Fibroblast of skin of back (primary cell): ENCODE measurements at regions not wholly inside any gene's neighbourhood (a gene's known extent, or its start where the extent isn't known, plus 50 kb on each side); places are given as distances from the start of the nearest gene placed in this dataset.

Experiments used
- DNase-seq: peaks from one replicate; pipeline ENCODE4 v3.0.0-alpha.2; 2013

DNA sequence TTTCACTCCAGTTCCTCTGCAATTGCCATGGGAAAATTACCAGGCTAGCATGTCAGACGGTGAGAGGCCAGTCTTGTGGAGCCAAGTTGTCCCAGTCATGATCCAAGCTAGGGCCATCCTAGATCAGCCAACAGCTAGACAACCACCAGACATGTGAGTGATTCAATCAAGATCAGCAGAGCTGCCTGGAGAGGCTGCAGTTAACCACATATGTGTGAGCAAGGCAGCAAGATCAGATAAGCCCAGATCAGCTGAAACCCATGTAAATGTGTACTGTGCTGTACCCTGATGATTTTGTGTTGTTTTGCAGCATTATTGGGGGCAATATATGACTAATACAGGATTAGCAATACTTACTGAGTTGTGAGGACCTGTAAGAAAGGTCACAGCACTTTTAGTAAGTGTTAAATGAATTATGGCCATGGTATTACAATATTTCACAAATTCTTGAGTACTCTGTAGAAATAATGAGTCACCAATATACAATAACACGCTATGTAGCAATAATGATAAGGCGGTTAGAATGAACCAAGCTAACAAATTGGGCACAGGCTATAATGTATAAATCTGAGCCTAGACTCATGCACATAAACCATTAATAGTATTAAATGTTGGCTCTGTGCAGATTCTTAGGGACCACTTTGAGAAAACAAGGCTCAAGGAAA is 91.4 kb downstream of the SUDS3 start:
- no peak for DNase-seq

DNA sequence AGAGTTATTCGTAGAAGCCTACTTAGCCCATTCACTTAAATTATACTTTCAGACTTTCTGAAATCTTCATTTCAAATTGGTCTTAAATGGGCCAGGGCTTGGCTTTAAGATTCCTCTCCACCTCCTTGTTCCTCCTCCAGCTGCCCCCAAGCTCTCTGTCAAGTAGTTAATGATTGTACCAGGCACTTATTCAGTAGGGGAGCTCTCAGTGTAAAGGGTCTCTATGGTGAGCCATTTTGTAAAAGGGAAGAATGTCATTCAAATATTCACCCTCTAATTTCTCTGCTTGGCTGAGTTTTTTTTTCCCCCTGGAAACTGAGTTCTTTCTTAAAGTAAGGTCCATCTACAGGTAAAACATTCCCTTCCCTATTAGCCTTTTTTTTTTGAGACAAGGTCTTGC is 96.6 kb downstream of the SUDS3 start:
- no peak for DNase-seq

DNA sequence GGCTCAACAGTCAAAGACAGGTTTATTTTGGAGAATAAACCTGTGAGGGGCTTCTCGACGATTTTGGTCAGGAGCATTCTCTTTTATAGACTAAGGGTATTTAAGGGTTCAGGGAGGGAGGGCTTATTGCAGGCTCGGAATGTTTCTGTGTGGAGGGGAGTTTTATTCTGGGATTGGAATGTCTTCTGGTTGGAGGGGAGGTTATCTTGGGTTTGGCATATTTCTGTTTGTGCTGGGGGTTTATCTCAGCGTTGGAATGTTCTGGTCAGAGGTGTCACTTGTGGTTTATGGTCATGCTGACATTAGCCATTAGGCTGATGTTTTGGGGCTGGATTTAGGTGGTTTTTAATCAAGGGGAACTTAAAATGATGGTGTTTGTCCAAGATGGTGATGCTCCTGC is 103.9 kb downstream of the SUDS3 start:
- DNase-seq, result no peak

DNA sequence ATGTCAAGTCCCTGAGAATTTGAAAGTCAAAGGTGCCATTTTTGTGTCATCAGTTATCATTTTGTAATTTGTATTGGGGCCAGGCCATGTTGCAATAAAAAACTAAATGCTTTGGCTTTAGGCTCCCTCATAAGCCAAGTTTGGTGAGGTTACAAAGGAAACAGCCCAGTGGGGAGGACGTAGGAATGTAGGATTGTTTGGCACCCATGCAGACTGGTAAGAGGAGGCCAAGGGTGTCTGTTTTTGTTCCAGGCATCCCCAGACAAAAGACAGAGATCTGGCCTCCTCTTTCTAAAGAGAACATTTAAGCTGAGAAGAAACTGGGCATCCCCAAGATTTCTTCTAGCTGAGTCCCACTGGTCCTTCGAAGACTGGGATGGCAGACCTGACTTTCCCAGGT is 111.7 kb downstream of the SUDS3 start:
- DNase-seq, result no peak

DNA sequence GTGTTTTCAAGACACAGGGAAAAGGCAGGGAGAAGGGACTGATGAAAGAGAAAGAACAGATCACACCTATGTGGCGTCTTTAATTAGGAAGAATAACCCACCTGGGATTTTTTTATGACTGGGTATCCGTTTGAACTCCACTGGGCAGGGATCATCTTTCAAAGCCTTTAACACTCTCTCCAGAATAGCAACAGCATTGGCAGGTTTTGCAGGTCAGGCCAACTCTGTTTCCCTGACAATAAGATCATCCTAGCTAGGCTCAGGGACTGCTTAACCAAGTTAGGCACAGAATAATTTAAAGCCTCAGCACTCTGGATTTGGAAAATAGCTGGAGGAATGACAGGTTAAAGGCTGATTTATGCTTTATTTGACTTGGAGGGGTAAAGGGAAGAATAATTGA is 117.6 kb downstream of the SUDS3 start:
- no peak for DNase-seq

DNA sequence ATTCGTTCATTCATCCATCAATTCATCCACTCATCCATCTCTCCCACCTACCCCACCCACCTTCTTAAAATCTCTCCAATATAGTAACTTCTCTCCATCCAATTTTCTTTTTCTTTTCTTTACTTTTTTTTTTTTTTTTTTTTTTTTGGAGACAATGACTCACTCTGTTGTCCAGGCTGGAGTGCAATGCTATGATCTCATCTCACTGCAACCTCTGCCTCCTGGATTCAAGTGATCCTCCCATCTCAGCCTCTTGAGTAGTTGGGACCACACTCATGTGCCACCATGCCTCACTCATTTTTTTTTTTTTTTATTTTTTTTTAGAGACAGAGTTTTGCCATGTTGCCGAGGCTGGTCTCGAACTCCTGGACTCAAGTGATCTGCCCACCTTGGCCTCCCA is 118.4 kb downstream of the SUDS3 start:
- no peak for DNase-seq

DNA sequence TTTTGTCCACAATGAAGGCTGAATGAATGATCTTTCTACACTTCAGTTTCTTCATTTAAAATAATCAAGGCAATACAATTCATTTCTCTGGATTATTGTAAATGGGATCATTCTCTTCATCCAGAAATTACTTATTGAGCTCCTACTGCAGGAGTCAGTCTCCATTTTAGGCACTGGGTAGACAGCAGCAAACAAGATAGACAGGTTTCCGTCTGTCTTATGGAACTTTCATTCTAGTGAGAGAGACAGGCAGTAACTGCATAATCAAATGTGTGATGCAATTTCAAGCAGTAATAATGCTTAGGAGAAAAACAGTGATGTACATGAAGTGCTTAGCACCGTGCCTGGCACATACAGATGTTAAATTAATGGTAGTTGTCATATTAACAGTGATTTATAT is 118.9 kb downstream of the SUDS3 start:
- no peak for DNase-seq

DNA sequence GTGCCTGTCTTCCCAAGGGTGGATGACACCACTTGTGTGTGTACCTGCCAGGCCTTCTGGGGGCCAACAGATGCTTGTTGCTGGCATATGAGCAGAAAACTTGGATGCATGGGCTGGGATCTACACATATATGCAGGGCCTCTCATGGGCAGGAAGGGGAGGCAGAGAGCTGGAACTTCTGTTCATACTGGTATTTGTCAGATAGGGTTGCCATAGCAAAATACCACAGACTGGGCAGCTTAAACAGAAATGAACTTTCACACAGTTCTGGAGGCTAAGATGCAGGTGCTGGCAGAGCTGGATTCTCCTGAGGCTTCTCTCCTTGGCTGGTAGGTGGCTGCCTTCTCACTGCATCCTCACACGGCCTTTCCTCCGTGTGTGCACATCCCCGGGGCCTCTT is 121.8 kb downstream of the SUDS3 start:
- DNase-seq, result no peak

DNA sequence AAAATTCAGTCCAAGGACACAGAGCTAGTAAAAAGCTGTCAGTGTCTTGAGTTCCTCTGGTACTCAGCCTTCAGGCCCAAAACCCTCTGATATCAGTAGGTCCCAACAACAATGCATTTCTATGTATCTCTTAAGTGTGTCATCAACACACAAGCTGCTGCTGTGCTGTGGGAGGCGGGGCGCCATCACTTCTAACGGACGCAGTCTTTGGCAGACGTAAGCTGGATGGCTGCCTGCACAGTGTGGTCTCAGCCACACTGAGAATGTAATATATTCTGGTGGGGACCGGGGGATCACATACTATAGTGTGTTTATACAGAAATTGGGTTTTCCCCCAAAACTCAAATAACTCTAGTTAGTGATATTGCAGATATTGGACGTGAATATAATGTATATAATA is 123.9 kb downstream of the SUDS3 start:
- no peak for DNase-seq

DNA sequence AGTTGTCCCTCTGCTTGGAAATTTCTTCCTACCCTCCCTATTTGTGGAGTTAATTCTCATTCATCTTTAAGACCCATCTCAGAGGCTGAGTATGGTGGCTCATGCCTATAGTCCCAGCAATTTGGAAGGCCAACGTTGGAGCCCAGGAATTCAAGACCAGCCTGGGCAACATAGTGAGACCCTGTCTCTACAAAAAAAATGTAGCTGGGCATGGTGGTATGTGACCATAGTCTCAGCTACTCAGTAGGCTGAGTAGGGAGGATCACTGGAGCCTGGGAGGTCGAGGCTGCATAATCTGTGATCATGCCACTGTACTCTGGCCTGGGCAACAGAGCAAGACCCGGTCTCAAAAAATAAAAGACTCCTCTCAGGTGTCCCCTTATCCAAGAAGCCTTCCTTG is 125.1 kb downstream of the SUDS3 start:
- no peak for DNase-seq

DNA sequence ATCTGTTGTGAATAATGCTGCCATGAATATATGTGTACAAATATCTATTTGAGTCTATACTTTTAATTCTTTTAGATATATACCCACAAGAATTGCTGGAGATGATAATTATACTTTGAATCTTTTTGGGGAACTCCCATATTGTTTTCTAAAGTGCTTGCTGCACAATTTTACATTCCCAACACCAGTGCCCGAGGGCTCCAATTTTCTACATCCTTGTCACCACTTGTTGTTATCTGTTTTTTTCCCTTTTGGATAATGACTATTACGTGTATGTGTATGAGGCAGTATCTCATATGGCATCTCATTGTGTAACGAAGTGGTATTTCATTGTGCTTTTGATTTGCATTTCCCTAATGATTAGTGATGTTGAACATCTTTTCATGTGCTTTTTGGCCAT is 127.1 kb downstream of the SUDS3 start:
- DNase-seq, result no peak

DNA sequence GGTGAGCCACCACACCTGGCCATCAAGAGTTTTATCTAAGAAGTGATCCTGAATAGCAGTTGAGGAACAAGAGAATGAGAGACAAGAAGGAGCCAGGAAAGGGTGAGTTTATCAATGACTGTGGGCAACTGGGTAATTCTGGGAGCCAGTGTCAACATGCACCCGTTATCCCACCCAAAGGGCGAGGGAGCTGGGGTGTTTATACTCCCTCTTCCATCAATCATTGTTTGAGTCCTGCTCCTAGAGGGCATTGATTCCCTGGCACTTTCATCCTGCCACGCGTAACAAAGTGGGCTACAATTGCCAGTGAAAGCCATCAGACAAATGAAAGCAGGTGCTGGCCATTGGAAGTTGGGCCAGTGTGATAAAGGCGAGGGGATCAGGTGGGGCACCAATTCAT is 136.3 kb downstream of the SUDS3 start:
- DNase-seq, result no peak

DNA sequence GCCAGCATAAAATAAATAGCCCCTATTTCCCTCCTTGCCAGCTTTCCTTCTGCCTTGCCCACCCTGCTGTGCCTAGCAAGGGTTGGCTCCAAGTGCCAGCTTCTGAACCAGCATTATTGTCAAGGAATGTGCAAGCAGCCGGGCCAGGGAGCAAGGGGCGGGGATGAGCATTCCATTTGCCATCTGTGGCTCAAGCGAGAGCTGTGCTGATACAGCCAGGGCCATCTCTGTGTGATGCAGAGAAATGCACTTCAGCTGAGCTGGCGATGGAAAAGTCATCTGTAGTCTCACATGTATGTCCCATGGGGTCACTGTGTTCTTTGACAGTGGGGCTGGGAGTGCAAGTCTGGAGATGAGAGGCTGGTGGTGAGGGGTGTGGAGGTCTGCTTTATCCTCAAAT is 137.3 kb downstream of the SUDS3 start:
- DNase-seq, result no peak

DNA sequence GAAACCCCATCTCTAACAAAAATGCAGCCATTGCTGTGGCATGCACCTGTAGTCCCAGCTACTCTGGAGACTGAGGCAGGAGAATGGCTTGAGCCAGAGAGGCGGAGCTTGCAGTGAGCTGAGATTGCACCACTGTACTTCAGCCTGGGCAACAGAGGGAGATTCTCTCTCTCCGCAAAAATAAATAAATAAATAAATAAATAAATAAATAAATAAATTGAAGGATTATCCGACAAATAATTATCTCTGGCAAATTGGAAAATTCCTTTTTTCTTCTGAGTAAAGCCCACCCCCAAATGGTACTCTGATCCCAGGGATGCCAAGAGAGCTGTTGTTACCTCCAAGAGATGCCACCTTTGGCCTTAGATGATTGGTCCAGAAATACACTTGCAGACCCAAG is 137.9 kb downstream of the SUDS3 start:
- DNase-seq, result no peak

DNA sequence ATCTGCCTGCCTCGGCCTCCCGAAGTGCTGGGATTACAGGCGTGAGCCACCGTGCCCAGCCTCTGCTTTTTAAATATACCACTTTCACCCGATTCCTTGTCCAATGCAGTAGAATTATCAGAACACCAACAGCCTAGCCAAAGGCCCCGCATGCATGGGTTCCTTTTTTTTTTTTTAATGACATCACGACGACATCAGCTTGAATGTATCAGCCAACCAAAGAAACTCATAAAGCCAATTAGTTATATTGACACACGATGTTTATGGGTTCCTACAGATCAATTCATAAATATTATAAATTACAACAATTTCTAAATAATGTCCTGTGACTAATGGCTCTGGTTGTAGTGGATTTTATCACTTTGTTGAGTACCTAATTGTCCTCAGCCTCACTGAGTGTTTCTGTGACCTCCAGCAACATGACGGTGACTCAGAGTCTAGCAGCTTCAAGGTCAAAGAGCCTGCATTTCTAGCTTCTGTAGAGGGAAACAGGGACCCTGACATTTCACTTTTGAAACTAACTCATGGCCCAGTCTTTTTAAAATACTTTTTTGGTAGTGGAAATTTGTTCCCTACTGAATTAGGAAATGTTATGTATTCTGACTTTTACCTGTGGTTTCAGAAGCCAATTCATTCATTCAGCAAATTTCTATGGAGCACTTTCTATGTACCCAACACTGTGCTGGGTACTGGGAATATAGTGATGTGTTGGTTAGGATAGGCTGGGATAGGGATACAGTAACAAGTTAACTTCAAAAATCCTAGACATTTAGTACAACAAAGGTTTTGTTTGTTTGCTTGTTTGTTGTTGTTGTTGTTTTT is 144.1 kb downstream of the SUDS3 start:
- DNase-seq, result no peak

DNA sequence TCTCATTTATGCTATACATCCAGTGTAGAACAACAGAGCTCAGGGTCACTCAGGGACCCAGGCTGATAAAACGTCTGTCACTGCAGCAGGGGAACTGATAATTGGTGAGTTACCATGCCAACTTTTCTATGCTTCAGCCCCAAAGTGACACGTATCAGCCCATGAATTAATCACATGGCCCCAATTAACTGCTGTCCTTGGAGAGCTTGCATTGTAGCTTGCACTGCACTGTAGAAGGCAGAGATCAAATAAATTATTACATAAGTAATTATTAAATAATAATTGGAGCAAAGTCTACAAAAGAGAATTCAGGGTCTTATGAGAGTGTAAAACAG is 144.6 kb downstream of the SUDS3 start:
- no peak for DNase-seq

DNA sequence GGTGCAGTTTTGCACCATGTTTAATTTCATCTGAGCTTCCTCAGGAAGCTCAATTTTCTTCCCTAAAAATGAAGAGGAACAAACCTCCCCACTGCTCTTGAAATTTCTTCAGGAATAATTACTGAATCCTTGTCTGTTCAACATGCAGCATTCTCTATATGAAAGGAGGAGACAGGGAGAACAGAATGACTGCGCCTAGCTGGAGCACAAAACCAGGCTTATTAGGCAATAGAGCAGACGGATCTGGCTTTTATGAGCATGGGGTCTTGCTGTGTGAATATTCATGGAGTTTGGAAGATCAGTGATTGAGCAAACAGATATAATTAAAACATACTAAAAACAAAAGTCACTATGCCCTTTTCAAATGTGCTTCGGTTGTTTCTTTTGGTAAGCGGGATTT is 148.1 kb downstream of the SUDS3 start:
- DNase-seq, result no peak

DNA sequence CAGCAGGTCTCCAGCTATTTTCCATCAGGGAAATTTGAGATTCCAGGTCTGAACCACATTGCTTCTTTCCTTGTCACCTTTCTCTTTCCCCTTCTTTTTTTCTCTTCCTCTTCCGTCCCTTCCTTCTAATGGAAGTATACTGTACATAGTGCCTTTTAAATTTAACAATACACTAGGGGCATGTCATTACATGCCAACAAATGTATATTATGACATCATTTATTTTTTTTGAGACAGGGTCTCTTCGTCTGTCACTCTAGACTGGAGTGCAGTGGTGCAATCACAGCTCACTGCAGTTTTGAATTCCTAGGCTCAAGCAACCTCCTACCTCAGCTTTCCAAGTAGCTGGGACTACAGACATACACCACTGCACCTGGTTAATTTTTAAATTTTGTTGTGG is 148.9 kb downstream of the SUDS3 start:
- DNase-seq, result no peak

DNA sequence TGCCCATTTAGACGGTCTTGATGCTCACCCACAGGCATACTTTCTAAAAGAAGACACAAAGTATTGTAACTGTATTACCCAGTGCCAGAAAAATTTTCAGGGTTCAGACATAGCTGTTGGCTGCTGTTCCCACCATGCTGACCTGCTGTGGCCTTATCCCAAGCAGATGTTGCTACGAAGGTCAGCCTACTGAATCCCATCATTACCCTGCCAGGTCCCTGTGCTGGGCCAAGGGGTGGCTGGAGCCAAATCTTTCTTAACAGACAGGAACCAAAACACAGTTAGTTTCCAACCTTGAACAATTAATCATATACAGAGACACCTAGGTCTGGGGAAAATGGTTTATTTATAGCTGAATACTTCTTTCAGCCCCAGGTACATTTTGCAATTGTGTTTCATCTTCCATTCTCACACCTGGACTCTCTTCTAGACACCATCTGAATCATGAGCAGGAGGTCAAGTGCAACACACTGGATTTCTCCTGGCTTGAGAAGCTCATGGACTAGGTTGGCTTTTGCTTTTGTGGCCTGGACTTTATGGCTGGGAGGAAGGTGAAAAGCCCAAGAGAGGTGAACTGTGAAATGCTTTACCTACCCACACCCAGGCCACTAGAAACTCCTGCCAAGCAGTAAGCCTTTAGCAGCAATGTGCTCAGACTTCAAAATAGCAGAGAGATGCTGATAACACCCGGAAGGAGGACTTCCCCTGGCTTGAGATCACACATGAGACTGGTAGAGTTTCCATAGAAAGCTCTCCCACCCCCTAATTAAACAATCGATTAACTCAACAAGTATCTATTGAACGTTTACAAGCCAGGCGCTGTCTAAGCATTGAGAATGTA is 150.1 kb downstream of the SUDS3 start:
- no peak for DNase-seq

DNA sequence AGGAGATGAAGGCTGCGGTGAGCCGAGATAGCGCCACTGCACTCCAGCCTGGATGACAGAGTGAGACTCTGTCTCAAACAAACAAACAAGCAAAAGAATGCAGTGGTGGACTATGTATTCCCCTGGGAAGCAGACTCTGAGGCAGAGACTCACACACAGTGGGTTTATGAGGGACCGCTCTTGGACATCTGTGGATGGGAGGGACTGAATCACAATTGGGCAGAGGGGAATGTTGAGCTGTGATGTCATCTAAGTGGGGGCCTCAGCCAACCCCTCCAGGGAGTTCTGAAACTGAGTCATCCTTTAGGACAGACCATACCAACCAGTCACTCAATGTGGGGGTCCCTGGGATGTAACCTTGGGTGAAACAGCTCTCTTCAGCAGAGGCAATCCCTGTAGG is 151.0 kb downstream of the SUDS3 start:
- no peak for DNase-seq

DNA sequence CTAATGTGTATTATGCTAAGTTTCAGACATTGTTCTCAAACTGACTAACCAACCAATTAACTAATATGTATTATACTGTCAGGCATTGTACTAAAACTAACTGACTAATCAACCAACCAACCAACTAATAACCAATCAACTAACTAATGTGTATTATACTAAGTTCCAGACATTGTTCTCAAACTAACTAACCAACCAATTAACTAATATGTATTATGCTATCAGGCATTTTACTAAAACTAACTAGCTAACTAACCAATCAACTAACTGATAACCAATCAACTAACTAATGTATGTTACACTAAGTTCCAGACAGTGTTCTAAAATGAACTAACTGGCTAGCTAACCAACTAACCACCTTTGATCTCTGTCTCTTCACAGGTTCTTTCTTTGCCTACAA is 152.3 kb downstream of the SUDS3 start:
- no peak for DNase-seq

DNA sequence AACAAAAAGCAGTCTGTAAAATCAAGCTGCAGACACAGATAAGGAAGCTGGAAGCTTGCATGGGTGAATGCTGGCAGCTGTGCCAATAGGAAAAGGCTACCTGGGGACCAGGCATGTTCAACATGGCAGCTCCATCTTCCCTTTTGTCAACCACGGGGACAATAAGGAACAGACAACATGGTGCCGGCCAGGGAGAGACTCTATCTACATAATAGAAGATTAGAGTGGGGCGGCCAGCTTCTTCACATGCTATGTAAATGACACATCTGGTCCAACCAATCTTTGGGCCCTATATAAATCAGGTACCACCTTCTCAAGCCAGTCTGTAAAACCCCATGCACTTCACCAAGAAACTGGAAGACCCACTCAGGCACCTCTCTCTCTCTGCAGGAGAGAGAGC is 157.6 kb downstream of the SUDS3 start:
- no peak for DNase-seq

DNA sequence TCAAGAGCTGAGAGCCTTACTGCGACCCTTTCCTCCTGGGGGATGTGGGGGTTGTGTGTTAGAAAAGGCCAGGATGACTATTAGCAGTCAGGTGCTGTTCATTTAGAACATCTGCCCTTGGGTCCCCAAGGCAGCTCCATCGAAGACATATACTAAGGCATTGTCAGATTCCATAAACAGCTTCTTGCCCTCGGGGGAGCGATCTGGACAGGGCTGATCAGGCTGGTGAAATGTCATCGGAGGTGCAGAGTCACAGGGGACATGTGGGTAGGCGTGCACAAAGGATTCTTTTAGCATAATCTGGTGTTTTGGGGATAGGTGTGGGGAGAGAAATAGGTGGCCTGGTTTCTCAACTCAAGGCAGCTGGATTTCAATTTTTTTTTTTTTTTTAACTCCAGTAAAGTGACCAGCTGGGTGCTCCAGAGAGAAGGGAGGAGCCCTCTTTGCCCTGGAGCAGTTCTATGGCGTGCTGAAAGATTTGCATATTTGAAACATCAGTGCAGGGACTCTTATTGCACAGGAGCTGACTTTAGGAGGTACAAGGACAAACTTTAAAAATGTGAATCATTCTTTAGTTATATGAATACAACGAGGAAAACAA is 160.1 kb downstream of the SUDS3 start:
- DNase-seq, result no peak
